Stimulated activated CD8-positive, alpha-beta memory T cell treated with anti-CD3 and anti-CD28 coated beads, Interleukin-7, amount 100 ng/mL, for 1 hour (primary cell): ENCODE measurements at regions not wholly inside any gene's neighbourhood (a gene's known extent, or its start where the extent isn't known, plus 50 kb on each side); places are given as distances from the start of the nearest gene placed in this dataset.

Source experiments
- DNase-seq, 2 donors: peaks; one replicate each; pipeline ENCODE4 v3.0.0-alpha.2; 2020; ENCODE audit warnings: low read depth in 2 of 2

DNA sequence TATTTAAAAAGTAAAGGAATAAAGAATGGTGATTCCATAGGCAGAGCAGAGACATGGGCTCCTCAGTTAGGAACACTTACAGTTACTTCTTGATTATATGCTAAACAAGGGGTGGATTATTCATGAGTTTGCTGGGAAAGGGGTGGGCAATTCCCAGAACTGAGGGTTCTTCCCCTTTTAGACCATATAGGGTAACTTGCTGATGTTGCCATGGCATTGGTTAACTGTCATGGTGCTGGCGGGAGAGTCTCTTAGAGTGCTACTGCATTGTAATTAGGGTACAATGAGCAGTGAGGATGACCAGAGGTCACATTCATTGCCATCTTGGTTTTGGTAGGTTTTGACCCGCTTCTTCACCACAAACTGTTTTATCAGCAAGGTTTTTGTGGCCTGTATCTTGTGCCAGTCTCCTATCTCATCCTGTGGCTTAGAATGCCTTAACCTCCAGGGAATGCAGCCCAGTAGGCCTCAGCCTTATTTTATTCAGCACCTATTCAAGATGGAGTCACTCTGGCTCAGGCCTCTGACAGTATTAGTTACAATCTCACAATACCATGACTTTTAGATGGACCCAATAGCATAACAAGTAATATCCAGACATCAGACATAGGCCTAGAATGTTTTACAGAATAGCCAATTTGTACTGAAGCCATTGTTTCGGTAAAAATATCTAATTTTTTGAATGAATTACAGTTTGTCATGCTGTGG lies 106.8 kb downstream of the ZBTB18 start:
- no peak for DNase-seq

- no peak for DNase-seq
Measured at GRCh38 chr1:244159646-244160045, 108.6 kb downstream of the ZBTB18 start.

- DNase-seq, result no peak
Measured at GRCh38 chr1:244160455-244161235, 109.6 kb downstream of the ZBTB18 start.

DNA sequence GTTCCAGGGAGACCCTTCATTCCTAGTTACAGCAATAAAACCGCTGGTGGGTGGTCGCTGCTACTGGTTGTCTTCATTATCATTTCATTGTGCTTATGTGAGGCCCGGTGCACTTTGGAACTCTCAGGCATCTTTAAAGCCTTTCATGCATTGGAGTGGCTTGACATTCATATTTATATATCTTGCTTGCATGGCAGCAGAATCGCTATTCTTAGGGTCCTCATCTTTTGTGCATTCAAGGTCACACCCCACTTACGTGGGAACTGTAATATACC lies 110.1 kb downstream of the ZBTB18 start:
- DNase-seq, result no peak

- DNase-seq, result no peak
Measured at GRCh38 chr1:244162786-244163530, 111.9 kb downstream of the ZBTB18 start.

DNA sequence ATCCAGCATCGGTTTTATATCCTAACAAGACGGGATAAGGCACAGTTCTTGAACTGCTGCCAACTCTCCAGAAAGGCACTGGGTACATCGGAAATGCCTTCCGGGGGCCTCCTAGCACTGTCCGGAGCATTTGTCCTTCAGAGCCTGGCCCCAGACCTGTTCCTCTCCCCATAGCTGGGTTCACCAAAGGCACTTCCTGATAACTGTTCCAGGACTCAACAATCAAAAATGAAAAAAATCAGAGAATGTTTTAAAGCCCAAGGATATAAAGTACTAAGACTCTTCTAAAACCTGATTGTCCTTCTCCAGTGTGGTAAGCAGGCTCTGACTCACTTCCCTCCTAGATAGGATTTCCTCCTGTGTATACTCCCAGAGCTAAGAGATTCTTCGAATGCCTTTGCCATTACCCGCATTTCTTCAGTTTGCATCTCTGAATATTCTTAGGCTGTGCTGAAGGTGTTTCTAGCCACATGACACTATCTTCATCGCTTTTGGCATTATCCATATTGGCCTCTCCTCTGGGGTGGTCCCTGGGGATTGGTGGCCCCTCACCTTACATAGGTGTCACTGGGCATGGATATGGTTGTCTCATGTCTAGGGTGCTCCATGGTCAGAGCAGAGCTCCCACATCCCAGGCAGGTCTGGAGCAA lies 112.9 kb downstream of the ZBTB18 start:
- no peak for DNase-seq

DNA sequence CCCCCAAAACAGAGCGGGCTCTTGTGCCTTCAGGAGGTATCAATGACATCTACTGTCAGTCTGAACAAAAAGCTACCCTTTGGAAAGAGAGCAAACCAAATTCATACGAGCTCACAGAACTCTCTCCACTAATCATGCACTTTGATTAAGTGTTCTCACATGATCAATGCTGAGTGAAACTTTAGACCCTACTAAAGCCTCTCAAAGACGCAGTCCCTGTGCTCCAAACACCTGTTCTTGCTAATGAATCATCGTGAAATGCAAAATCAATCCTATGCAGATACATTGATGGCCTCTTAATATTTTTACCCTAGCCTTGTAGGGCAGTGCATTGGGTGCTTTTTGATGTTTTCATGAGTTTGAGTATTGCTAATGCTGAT lies 113.4 kb downstream of the ZBTB18 start:
- DNase-seq, result no peak

GRCh38 chr1:244165021-244165420 lies 113.9 kb downstream of the ZBTB18 start:
- no peak for DNase-seq

DNA sequence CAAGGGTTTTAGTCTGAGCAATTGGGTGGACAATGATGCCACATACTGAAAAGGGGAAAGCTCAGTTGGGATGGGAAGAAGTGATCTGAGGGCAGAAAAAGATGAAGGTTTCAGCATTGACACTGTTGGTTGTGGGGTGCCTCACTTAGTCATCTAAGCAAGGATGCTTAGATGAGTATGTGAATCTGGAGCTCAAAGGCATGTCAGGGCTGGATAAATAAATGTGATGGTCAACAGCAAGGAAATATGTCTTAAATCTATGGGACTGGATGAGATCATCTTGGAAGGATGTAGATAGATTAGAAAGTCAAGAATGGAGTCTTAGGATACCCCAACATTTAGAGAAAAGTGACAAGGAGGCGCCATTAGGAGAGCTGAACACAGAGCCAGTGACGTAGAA lies 114.6 kb downstream of the ZBTB18 start:
- no peak for DNase-seq

GRCh38 chr1:244171241-244171985 lies 120.3 kb downstream of the ZBTB18 start:
- no peak for DNase-seq

DNA sequence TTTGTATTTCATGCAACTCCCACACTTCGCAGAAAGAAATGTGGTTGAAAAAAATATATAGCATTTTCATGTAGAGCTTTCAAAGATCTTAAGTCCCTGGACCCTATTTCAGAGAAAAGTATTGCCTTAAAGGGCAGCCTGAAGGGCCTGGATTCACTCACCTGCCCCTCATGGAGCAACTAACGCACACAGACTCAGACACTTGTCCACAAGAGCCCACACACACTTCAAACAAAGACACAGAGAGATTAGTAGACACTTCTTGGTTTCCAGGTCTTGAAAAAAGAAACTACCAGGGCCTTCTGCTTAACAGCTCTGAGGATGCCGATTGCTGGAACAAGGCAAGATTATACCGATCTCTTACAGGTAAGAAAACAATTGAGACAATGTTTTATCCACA lies 122.2 kb downstream of the ZBTB18 start:
- no peak for DNase-seq

DNA sequence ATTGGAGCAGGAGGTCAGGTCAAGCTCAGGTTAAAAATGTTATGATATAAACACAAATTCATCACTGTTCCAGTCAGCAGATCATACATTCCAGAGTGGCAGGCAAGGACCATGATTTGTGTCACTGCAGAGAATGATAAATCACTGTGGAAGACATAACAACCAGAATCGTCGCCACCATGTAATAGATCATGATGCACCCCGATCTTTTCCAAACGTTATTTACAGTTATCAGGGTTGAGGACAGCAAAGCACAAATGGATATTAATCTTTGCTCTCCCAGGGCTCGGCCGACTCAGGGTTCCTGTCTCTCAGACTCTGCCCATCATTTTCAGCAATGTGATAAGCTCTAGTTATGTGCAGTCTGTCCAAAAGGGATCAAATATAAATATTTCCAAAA lies 122.7 kb downstream of the ZBTB18 start:
- DNase-seq, result no peak

DNA sequence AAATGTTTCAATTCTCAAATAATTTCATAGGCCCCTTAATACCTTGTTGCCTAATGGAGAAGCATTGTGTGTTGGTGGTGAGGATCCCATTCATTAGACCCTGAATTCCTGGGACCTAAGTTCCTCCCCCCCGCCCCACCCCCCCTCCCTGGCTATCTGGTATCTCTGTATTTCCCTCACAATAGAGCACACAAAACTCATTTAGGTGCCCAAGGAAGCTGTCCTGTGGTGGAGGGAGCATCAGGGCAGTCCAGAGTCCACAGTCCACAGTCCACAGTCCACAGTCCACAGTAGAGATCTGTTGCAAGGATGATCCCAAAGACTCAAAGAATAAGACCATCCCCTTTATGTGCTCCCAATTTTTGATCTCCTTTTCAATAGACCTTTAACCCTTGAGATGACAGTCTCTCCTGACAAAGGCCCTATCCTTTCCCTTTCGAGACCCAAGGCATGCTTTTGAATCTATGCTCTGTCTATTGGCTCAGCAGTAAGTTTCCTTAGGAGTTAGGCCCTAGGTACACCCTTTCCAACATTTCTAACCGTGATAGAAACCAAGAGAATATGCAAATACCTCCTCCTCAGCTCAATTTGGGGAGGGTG lies 123.9 kb downstream of the ZBTB18 start:
- DNase-seq, result no peak

DNA sequence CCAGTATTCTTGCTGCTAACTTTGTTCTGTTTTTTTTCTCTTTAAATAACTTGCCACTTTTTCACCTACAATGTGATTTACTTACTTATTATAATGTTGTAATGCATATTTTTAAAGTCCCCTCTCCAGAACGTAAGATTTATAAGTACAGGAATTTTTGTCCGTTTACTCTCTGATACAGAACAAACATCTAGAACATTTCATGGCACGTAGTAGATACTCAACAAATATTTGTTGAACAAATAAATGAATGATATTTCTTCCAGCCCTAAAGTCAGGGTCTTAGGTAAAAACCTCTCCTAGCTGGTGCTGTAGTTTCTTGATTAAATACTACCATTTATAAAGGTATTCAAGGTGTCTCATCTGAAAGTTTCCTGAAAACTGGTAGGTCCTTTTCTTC lies 125.1 kb downstream of the ZBTB18 start:
- DNase-seq, result no peak

GRCh38 chr1:244180256-244180655 lies 129.2 kb downstream of the ZBTB18 start:
- no peak for DNase-seq

GRCh38 chr1:244181867-244182266 lies 130.8 kb downstream of the ZBTB18 start:
- DNase-seq, result no peak

DNA sequence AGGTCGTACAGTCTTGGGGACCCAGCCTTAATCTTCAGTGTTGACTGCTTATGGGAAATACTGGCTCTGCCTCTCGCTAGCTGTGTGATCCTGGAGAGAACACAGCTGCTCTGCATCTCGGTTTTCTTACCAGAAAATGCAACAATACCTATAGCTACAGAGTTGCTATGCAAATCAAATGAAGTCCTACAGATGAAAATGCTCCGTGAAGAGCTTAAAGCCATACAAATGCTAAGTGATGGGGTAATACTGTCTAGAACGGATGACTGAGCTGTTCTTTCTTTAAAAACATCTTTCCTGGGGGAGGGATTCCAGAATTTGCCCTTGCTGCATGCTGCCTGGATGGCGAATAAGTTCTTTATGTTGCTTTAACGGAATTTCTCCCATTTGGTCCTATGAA lies 132.0 kb downstream of the ZBTB18 start:
- no peak for DNase-seq

GRCh38 chr1:244186372-244186771 lies 135.3 kb downstream of the ZBTB18 start:
- DNase-seq, result no peak

- no peak for DNase-seq
Measured at GRCh38 chr1:244187310-244187709, 136.2 kb downstream of the ZBTB18 start.

- DNase-seq, result no peak
Measured at GRCh38 chr1:244191581-244191980, 140.5 kb downstream of the ZBTB18 start.

DNA sequence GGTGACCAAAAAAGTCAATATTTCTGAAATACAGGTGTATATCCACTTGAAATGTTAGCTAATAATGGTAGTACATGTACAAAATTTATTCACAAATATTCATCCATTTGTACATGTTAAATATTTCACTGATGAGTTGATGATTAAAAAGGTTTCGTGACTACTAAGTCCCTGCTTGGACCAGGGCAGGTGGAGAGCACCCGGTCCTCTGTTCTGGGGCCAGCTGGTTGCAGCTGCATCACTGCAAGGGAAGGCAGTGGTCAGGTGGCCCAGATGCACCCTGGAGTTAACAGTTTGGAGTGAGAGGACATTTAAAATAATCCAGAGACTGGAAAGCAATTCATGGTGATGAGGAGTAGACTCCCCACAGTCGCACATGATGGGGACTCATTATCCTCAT lies 141.2 kb downstream of the ZBTB18 start:
- DNase-seq, result no peak
